GM18505 (cell line): ENCODE measurements at regions not wholly inside any gene's neighbourhood (a gene's known extent, or its start where the extent isn't known, plus 50 kb on each side); places are given as distances from the start of the nearest gene placed in this dataset.

Experiments used
- ATAC-seq: cut with Tn5 transposase; IDR thresholded peaks from one replicate; pipeline ENCODE4 v1.9.1; 2021; ENCODE audit not compliant: unreplicated experiment
- POLR2A ChIP-seq: IDR thresholded peaks from 4 replicates; pipeline ENCODE4 v1.6.1; 2011; ENCODE audit warnings: borderline replicate concordance; ENCODE audit not compliant: insufficient read depth, insufficient read length; ENCODE audit errors: extremely low read depth

- TF ChIP-seq POLR2A, result no peak
- no peak for ATAC-seq
Measured at GRCh38 chr3:40657623-40658022, 132.9 kb downstream of the ZNF621 start.

- ATAC-seq, result no peak
Measured at GRCh38 chr3:40658305-40658704, 133.5 kb downstream of the ZNF621 start.

GRCh38 chr3:40660554-40660953 is 135.8 kb downstream of the ZNF621 start:
- ATAC-seq, result no peak
- no peak for TF ChIP-seq POLR2A

More at GRCh38 chr3:40658305-40658704, 133.5 kb downstream of the ZNF621 start:
- no peak for TF ChIP-seq POLR2A

- ATAC-seq, result no peak
- no peak for TF ChIP-seq POLR2A
Measured at GRCh38 chr3:40661284-40661683, 136.5 kb downstream of the ZNF621 start.

GRCh38 chr3:40663280-40663679 is 138.5 kb downstream of the ZNF621 start:
- no peak for ATAC-seq
- TF ChIP-seq POLR2A, result no peak

- no peak for ATAC-seq
Measured at GRCh38 chr3:40669176-40669575, 144.4 kb downstream of the ZNF621 start.

GRCh38 chr3:40672861-40673260 is 148.1 kb downstream of the ZNF621 start:
- ATAC-seq, result no peak
- TF ChIP-seq POLR2A, result no peak

More at GRCh38 chr3:40669176-40669575, 144.4 kb downstream of the ZNF621 start:
- TF ChIP-seq POLR2A, result no peak

GRCh38 chr3:40677321-40677720 is 152.6 kb downstream of the ZNF621 start:
- ATAC-seq, result no peak
- no peak for TF ChIP-seq POLR2A

- no peak for ATAC-seq
Measured at GRCh38 chr3:40677749-40678148, 153.0 kb downstream of the ZNF621 start.

GRCh38 chr3:40679290-40679689 is 154.5 kb downstream of the ZNF621 start:
- ATAC-seq, result no peak
- TF ChIP-seq POLR2A, result no peak

More at GRCh38 chr3:40677749-40678148, 153.0 kb downstream of the ZNF621 start:
- TF ChIP-seq POLR2A, result no peak

- ATAC-seq, result no peak
- TF ChIP-seq POLR2A, result no peak
Measured at GRCh38 chr3:40680685-40681657, 156.2 kb downstream of the ZNF621 start.

- TF ChIP-seq POLR2A, result no peak
- ATAC-seq, result no peak
Measured at GRCh38 chr3:40681658-40682055, 156.9 kb downstream of the ZNF621 start.

- no peak for ATAC-seq
- no peak for TF ChIP-seq POLR2A
Measured at GRCh38 chr3:40689837-40690236, 165.1 kb downstream of the ZNF621 start.
